Stomach (tissue), 4 donors: ENCODE measurements at regions not wholly inside any gene's neighbourhood (a gene's known extent, or its start where the extent isn't known, plus 50 kb on each side); places are given as distances from the start of the nearest gene placed in this dataset.

ENCODE experiments used
- CTCF ChIP-seq, 7 experiments: fragments of 450-650 bp in 4 of 7; fragments of 200-600 bp in 3 of 7; sonication (generic) in 3 of 7; IDR thresholded peaks; one replicate each; pipeline ENCODE4 v1.5.1; 2016 to 2019; ENCODE audit warnings: antibody characterized with exemption in 7 of 7, control low read depth in 2 of 7, mild to moderate bottlenecking in 1 of 7
- POLR2A ChIP-seq, 4 donors: fragments of 450-650 bp; IDR thresholded peaks; one replicate each; pipeline ENCODE4 v1.6.1; 2016; ENCODE audit warnings: antibody characterized with exemption in 4 of 4, control low read depth in 2 of 4, mild to moderate bottlenecking in 1 of 4, moderate library complexity in 1 of 4

- TF ChIP-seq POLR2A (IDR thresholded peaks at IDR 0.05) (no peak), CTCF (IDR thresholded peaks at IDR 0.05) (no peak)
Measured at GRCh38 chr14:103243764-103244737, 90.0 kb upstream of the EIF5 start.
